CD4-positive, alpha-beta T cell (primary cell): ENCODE measurements at regions not wholly inside any gene's neighbourhood (a gene's known extent, or its start where the extent isn't known, plus 50 kb on each side); places are given as distances from the start of the nearest gene placed in this dataset.

Experiments used
- ATAC-seq: fragments of 200-7000 bp; cut with Tn5 transposase; one replicate; pipeline ENCODE4 v1.10.0; 2022; ENCODE audit warnings: mild to moderate bottlenecking; ENCODE audit not compliant: poor library complexity
- CTCF ChIA-PET: fragments of 350-600 bp; sonication (Branson Sonifier 250); formaldehyde crosslinking; loops from one replicate; lab custom pipeline; 2021; ENCODE audit warnings: antibody characterized with exemption, inconsistent platforms; lab: Charles Lee
- POLR2A ChIA-PET: fragments of 350-600 bp; sonication (Branson Sonifier 250); formaldehyde crosslinking; loops from one replicate; lab custom pipeline; 2021; ENCODE audit warnings: antibody characterized with exemption, inconsistent platforms; lab: Charles Lee
- DNase-seq, 14 experiments: peaks; one replicate each; pipeline ENCODE4 v3.0.0-alpha.2; 2013 to 2020; ENCODE audit warnings: mixed read lengths in 2 of 14
- H3K27ac ChIP-seq, 2 donors: one replicate each; pipeline versions ENCODE4 v1.5.1 to v1.7.0; 2013; ENCODE audit warnings: low read length in 2 of 2, low read depth in 1 of 2, mild to moderate bottlenecking in 1 of 2
- H3K27me3 ChIP-seq, 2 experiments: 1 replicate in 1 of 2; 2 replicates in 1 of 2; pipeline versions ENCODE4 v1.6.1 to v1.7.0; 2013; ENCODE audit warnings: low read length in 2 of 2, control low read depth in 1 of 2, mild to moderate bottlenecking in 1 of 2, moderate library complexity in 1 of 2; ENCODE audit not compliant: insufficient read depth in 2 of 2, control insufficient read depth in 1 of 2
- H3K36me3 ChIP-seq: one replicate; pipeline ENCODE4 v1.6.1; 2013; ENCODE audit warnings: low read length, control low read depth; ENCODE audit not compliant: insufficient read depth
- H3K4me1 ChIP-seq: one replicate; pipeline ENCODE4 v1.6.1; 2013; ENCODE audit warnings: low read length, control low read depth; ENCODE audit not compliant: insufficient read depth
- H3K4me3 ChIP-seq: one replicate; pipeline ENCODE4 v1.5.1; 2013; ENCODE audit warnings: mild to moderate bottlenecking, low read length, moderate library complexity
- H3K9me3 ChIP-seq, 2 experiments: 1 replicate in 1 of 2; 2 replicates in 1 of 2; pipeline versions ENCODE4 v1.6.1 to v1.7.0; 2013; ENCODE audit warnings: low read length in 2 of 2, mild to moderate bottlenecking in 2 of 2, control low read depth in 1 of 2, moderate library complexity in 1 of 2; ENCODE audit not compliant: control insufficient read depth in 1 of 2, insufficient read depth in 1 of 2
- H3K27ac Mint-ChIP-seq: one replicate; pipeline ENCODE4 v1.8.0; 2020; ENCODE audit warnings: mixed read lengths
- H3K27me3 Mint-ChIP-seq: one replicate; pipeline ENCODE4 v1.8.0; 2021; ENCODE audit warnings: mixed read lengths
- H3K36me3 Mint-ChIP-seq: one replicate; pipeline ENCODE4 v1.8.0; 2021; ENCODE audit warnings: low read depth, mixed read lengths
- H3K4me1 Mint-ChIP-seq: one replicate; pipeline ENCODE4 v1.8.0; 2021; ENCODE audit warnings: low read depth, mixed read lengths
- H3K4me3 Mint-ChIP-seq: one replicate; pipeline ENCODE4 v1.8.0; 2020; ENCODE audit warnings: mild to moderate bottlenecking, mixed read lengths
- H3K9me3 Mint-ChIP-seq: one replicate; pipeline ENCODE4 v1.8.0; 2020; ENCODE audit warnings: mixed read lengths
- CTCF ChIP-seq: fragments of 200-600 bp; IDR thresholded peaks from one replicate; pipeline ENCODE4 v1.8.0; 2022; ENCODE audit warnings: antibody characterized with exemption, mild to moderate bottlenecking
- intact Hi-C, 2 experiments: fragments of 100-400 bp; cut with DNase I in 1 of 2; cut with micrococcal nuclease in 1 of 2; formaldehyde crosslinking; loops; one replicate each; pipeline versions ENCODE4 v1.15.1 to v1.9.0; 2023 to 2025; cut with DNase I, micrococcal nuclease

GRCh38 chr3:174431717-174432116, 427.4 kb upstream of the NAALADL2 start:
- no peak overlapping the region for H3K4me3 ChIP-seq
- intact Hi-C loops: no loop called here
- ChIA-PET CTCF (no interaction called here), POLR2A (no interaction called here)
- no peak for ATAC-seq
- no peak for DNase-seq
- no peak overlapping the region for H3K27ac ChIP-seq
- no peaks in the 10 kb centered on the region for H3K36me3 ChIP-seq
- Mint-ChIP-seq H3K4me1 (no peaks in the 10 kb centered on the region), H3K4me3 (no peak overlapping the region), H3K27me3 (peaks cover 9% of the 10 kb centered on the region), H3K27ac (no peak overlapping the region), H3K9me3 (no peaks in the 10 kb centered on the region), H3K36me3 (no peaks in the 10 kb centered on the region)
- no peaks in the 10 kb centered on the region for H3K4me1 ChIP-seq
- no peak for TF ChIP-seq CTCF
- peaks cover 0 to 4% of the 10 kb centered on the region in 2 experiments for H3K9me3 ChIP-seq
- H3K27me3 ChIP-seq: no peaks in the 10 kb centered on the region

- H3K4me3 Mint-ChIP-seq: no peak overlapping the region
- peaks cover 19% of the 10 kb centered on the region for H3K27me3 Mint-ChIP-seq
- peaks cover 7% of the 10 kb centered on the region for H3K4me1 Mint-ChIP-seq
- H3K9me3 ChIP-seq: no peaks in the 10 kb centered on the region
- DNase-seq (no peak), ATAC-seq (no peak)
- POLR2A ChIA-PET: no interaction called here
- no peak overlapping the region for H3K27ac ChIP-seq
- H3K36me3 ChIP-seq: no peaks in the 10 kb centered on the region
- CTCF ChIA-PET: no interaction called here
- TF ChIP-seq CTCF: no peak
- H3K9me3 Mint-ChIP-seq: no peaks in the 10 kb centered on the region
- intact Hi-C loops: no loop called here
- H3K36me3 Mint-ChIP-seq: no peaks in the 10 kb centered on the region
- H3K27me3 ChIP-seq: peaks cover 5 to 26% of the 10 kb centered on the region in 2 experiments
- H3K4me3 ChIP-seq: no peak overlapping the region
- H3K27ac Mint-ChIP-seq: no peak overlapping the region
- no peaks in the 10 kb centered on the region for H3K4me1 ChIP-seq
Measured at GRCh38 chr3:174436367-174436766, 422.8 kb upstream of the NAALADL2 start.

GRCh38 chr3:174438501-174439145, 420.5 kb upstream of the NAALADL2 start:
- ChIA-PET CTCF (no interaction called here), POLR2A (no interaction called here)
- no peaks in the 10 kb centered on the region for H3K9me3 ChIP-seq
- no peaks in the 10 kb centered on the region for H3K4me1 ChIP-seq
- intact Hi-C loops: no loop called here
- no peak overlapping the region for H3K4me3 ChIP-seq
- no peak overlapping the region for H3K27ac Mint-ChIP-seq
- no peak overlapping the region for H3K4me3 Mint-ChIP-seq
- no peaks in the 10 kb centered on the region for H3K9me3 Mint-ChIP-seq
- H3K27me3 Mint-ChIP-seq: peaks cover 27% of the 10 kb centered on the region
- peaks cover 5 to 38% of the 10 kb centered on the region in 2 experiments for H3K27me3 ChIP-seq
- H3K36me3 Mint-ChIP-seq: no peaks in the 10 kb centered on the region
- no peaks in the 10 kb centered on the region for H3K36me3 ChIP-seq
- no peak for DNase-seq
- no peak for ATAC-seq
- no peak for TF ChIP-seq CTCF
- peaks cover 15% of the 10 kb centered on the region for H3K4me1 Mint-ChIP-seq
- no peak overlapping the region for H3K27ac ChIP-seq
